Breast epithelium (tissue), 4 donors: ENCODE measurements at regions not wholly inside any gene's neighbourhood (a gene's known extent, or its start where the extent isn't known, plus 50 kb on each side); places are given as distances from the start of the nearest gene placed in this dataset.

ENCODE experiments used
- DNase-seq, 2 donors: peaks; one replicate each; pipeline ENCODE4 v3.0.0-alpha.2; 2019; ENCODE audit warnings: low spot score in 2 of 2
- H3K27ac ChIP-seq, 2 donors: fragments of 200-600 bp; sonication (generic) in 1 of 2; one replicate each; pipeline ENCODE4 v1.5.1; 2016 to 2019; ENCODE audit warnings: mild to moderate bottlenecking in 1 of 2
- H3K27me3 ChIP-seq, 2 donors: fragments of 200-600 bp; sonication (generic) in 1 of 2; one replicate each; pipeline versions ENCODE4 v1.5.1 to v1.6.0; 2017 to 2019; ENCODE audit warnings: control low read depth in 1 of 2, mild to moderate bottlenecking in 1 of 2
- H3K36me3 ChIP-seq: fragments of 200-600 bp; one replicate; pipeline ENCODE4 v1.5.1; 2019
- H3K4me1 ChIP-seq, 2 donors: fragments of 200-600 bp; sonication (generic); one replicate each; pipeline ENCODE4 v1.5.1; 2016 to 2019; ENCODE audit warnings: control low read depth in 1 of 2
- H3K4me3 ChIP-seq, 3 donors: fragments of 200-600 bp; sonication (generic); 1 replicate in 2 of 3; 2 replicates in 1 of 3; pipeline ENCODE4 v1.5.1; 2016 to 2019; ENCODE audit warnings: mild to moderate bottlenecking in 3 of 3, moderate library complexity in 2 of 3
- H3K9me3 ChIP-seq, 2 donors: fragments of 200-600 bp; sonication (generic) in 1 of 2; one replicate each; pipeline ENCODE4 v1.5.1; 2016 to 2019; ENCODE audit warnings: control low read depth in 1 of 2
- CTCF ChIP-seq, 3 donors: fragments of 450-650 bp; IDR thresholded peaks; one replicate each; pipeline ENCODE4 v1.5.1; 2016 to 2017; ENCODE audit warnings: antibody characterized with exemption in 3 of 3, mild to moderate bottlenecking in 3 of 3, moderate library complexity in 3 of 3
- POLR2A ChIP-seq: fragments of 450-650 bp; IDR thresholded peaks from one replicate; pipeline ENCODE4 v1.6.1; 2016; ENCODE audit warnings: antibody characterized with exemption, mild to moderate bottlenecking, moderate library complexity
- POLR2AphosphoS5 ChIP-seq, 3 donors: sonication (generic); formaldehyde crosslinking; IDR thresholded peaks; one replicate each; pipeline ENCODE4 v1.6.1; 2017; ENCODE audit warnings: antibody characterized with exemption in 3 of 3
- intact Hi-C: fragments of 100-400 bp; cut with DNase I; formaldehyde crosslinking; loops from one replicate; pipeline ENCODE4 v1.15.1; 2023; ENCODE audit warnings: low total_unique reads

GRCh38 chr22:48686694-48687302 is 1140.9 kb downstream of the BRD1 start:
- no peak overlapping the region for H3K4me3 ChIP-seq
- no peaks in the 10 kb centered on the region for H3K27me3 ChIP-seq
- TF ChIP-seq CTCF (IDR thresholded peaks at IDR 0.05) = no peak
- TF ChIP-seq POLR2A = no peak
- TF ChIP-seq POLR2AphosphoS5 (IDR thresholded peaks at IDR 0.05) = no peak
- H3K9me3 ChIP-seq = no peaks in the 10 kb centered on the region
- intact Hi-C loops = no loop called here
- no peak overlapping the region for H3K27ac ChIP-seq
- H3K36me3 ChIP-seq = no peaks in the 10 kb centered on the region
- no peak for DNase-seq
- no peaks in the 10 kb centered on the region for H3K4me1 ChIP-seq

GRCh38 chr22:48685767-48686166 is 1141.9 kb downstream of the BRD1 start:
- Histone ChIP-seq H3K4me1 (no peaks in the 10 kb centered on the region), H3K9me3 (no peaks in the 10 kb centered on the region), H3K36me3 (no peaks in the 10 kb centered on the region), H3K27me3 (no peaks in the 10 kb centered on the region), H3K4me3 (no peak overlapping the region), H3K27ac (no peak overlapping the region)
- TF ChIP-seq POLR2AphosphoS5 (IDR thresholded peaks at IDR 0.05) = no peak
- TF ChIP-seq POLR2A = no peak
- no peak for TF ChIP-seq CTCF (IDR thresholded peaks at IDR 0.05)
- no peak for DNase-seq
- intact Hi-C loops = no loop called here

- no peak overlapping the region for H3K27ac ChIP-seq
- peak in 1 of 2 donors; percentile 30 for DNase-seq
- no peaks in the 10 kb centered on the region for H3K4me1 ChIP-seq
- no peaks in the 10 kb centered on the region for H3K27me3 ChIP-seq
- no peaks in the 10 kb centered on the region for H3K36me3 ChIP-seq
- intact Hi-C loops = no loop called here
- no peak for TF ChIP-seq CTCF (IDR thresholded peaks at IDR 0.05)
- TF ChIP-seq POLR2A = no peak
- TF ChIP-seq POLR2AphosphoS5 (IDR thresholded peaks at IDR 0.05) = no peak
- H3K9me3 ChIP-seq = no peaks in the 10 kb centered on the region
- H3K4me3 ChIP-seq = no peak overlapping the region
Observed at GRCh38 chr22:48683640-48684039, 1144.0 kb downstream of the BRD1 start.

GRCh38 chr22:48682504-48682903 is 1145.2 kb downstream of the BRD1 start:
- Histone ChIP-seq H3K27ac (no peak overlapping the region), H3K4me3 (no peak overlapping the region), H3K36me3 (no peaks in the 10 kb centered on the region), H3K27me3 (no peaks in the 10 kb centered on the region), H3K9me3 (no peaks in the 10 kb centered on the region), H3K4me1 (no peaks in the 10 kb centered on the region)
- DNase-seq = no peak
- no peak for TF ChIP-seq POLR2AphosphoS5 (IDR thresholded peaks at IDR 0.05)
- no peak for TF ChIP-seq CTCF (IDR thresholded peaks at IDR 0.05)
- no peak for TF ChIP-seq POLR2A
- intact Hi-C loops = no loop called here

- no peak for DNase-seq
- no peaks in the 10 kb centered on the region for H3K36me3 ChIP-seq
- intact Hi-C loops = no loop called here
Observed at GRCh38 chr22:48680601-48681000, 1147.1 kb downstream of the BRD1 start.

More at GRCh38 chr22:48680601-48681000, 1147.1 kb downstream of the BRD1 start:
- H3K4me1 ChIP-seq = no peaks in the 10 kb centered on the region
- H3K27ac ChIP-seq = no peak overlapping the region
- H3K27me3 ChIP-seq = no peaks in the 10 kb centered on the region
- TF ChIP-seq POLR2AphosphoS5 (IDR thresholded peaks at IDR 0.05) (no peak), POLR2A (no peak), CTCF (IDR thresholded peaks at IDR 0.05) (no peak)
- H3K4me3 ChIP-seq = no peak overlapping the region
- no peaks in the 10 kb centered on the region for H3K9me3 ChIP-seq
